ENCODE measurements at regions not wholly inside any gene's neighbourhood (a gene's known extent, or its start where the extent isn't known, plus 50 kb on each side); places are given as distances from the start of the nearest gene placed in this dataset.

- TF ChIP-seq CTCF (IDR thresholded peaks at IDR 0.05; ENCODE audit: insufficient read depth, low read length, poor library complexity, severe bottlenecking), result no peak
- TF ChIP-seq EZH2phosphoT487 (conservative IDR thresholded peaks at IDR 0.05; ENCODE audit: low read length), result no peak
Observed at GRCh38 chr6:6497541-6497940, 91.0 kb upstream of the LY86 start.
